SK-N-SH (cell line): ENCODE measurements at regions not wholly inside any gene's neighbourhood (a gene's known extent, or its start where the extent isn't known, plus 50 kb on each side); places are given as distances from the start of the nearest gene placed in this dataset.

Experiments used
- CTCF ChIP-seq: fragments of 200-600 bp; sonication (generic); IDR thresholded peaks from 2 replicates; pipeline ENCODE4 v1.6.1; 2017; ENCODE audit warnings: antibody characterized with exemption, mild to moderate bottlenecking, moderate library complexity
- EP300 ChIP-seq, 2 experiments: IDR thresholded peaks; 2 replicates each; pipeline versions ENCODE4 v1.4.0 to v1.6.1; 2012; ENCODE audit warnings: borderline replicate concordance in 1 of 2, low read depth in 1 of 2, low read length in 1 of 2
- EZH2phosphoT487 ChIP-seq: fragments of 200-600 bp; sonication (generic); IDR thresholded peaks from 2 replicates; pipeline ENCODE4 v1.6.1; 2017; ENCODE audit warnings: low read depth, mixed run types, mild to moderate bottlenecking, antibody characterized with exemption, moderate library complexity, borderline replicate concordance
- NRF1 ChIP-seq: IDR thresholded peaks from 2 replicates; pipeline ENCODE4 v1.6.1; 2012; ENCODE audit warnings: low read depth, mild to moderate bottlenecking, low read length
- POLR2AphosphoS5 ChIP-seq: IDR thresholded peaks from 2 replicates; pipeline ENCODE4 v1.6.1; 2012; ENCODE audit warnings: low read depth, low read length
- RAD21 ChIP-seq: IDR thresholded peaks from 2 replicates; pipeline ENCODE4 v1.6.1; 2012; ENCODE audit warnings: mild to moderate bottlenecking, low read length
- RCOR1 ChIP-seq: fragments of 150-350 bp; IDR thresholded peaks from 2 replicates; pipeline ENCODE4 v1.6.1; 2017; ENCODE audit warnings: antibody characterized with exemption, low read length
- REST ChIP-seq: IDR thresholded peaks from 2 replicates; pipeline ENCODE4 v1.6.1; 2012; ENCODE audit warnings: mild to moderate bottlenecking, low read depth, low read length, moderate library complexity
- RFX5 ChIP-seq: IDR thresholded peaks from 2 replicates; pipeline ENCODE4 v1.6.1; 2012; ENCODE audit warnings: mild to moderate bottlenecking, improper control_type of control experiment, low read length
- RXRA ChIP-seq: IDR thresholded peaks from 2 replicates; pipeline ENCODE4 v1.4.0; 2012; ENCODE audit warnings: low read depth, mild to moderate bottlenecking, borderline replicate concordance
- TAF1 ChIP-seq: IDR thresholded peaks from 2 replicates; pipeline ENCODE4 v1.6.1; 2012; ENCODE audit warnings: low read depth, mild to moderate bottlenecking, low read length, moderate library complexity, borderline replicate concordance
- YY1 ChIP-seq: IDR thresholded peaks from 2 replicates; pipeline ENCODE4 v1.4.0; 2012; ENCODE audit warnings: low read depth, mild to moderate bottlenecking

GRCh38 chr4:178273168-178273567 is 830.9 kb upstream of the AGA start:
- no peak for TF ChIP-seq CTCF
- no peak for TF ChIP-seq TAF1
- TF ChIP-seq EP300 (IDR thresholded peaks at IDR 0.05; ENCODE audit: borderline replicate concordance in 1 of 2, low read depth in 1 of 2, low read length in 1 of 2) = no peak
- no peak for TF ChIP-seq POLR2AphosphoS5
- no peak for TF ChIP-seq REST
- TF ChIP-seq RFX5 = no peak
- no peak for TF ChIP-seq YY1
- TF ChIP-seq EZH2phosphoT487 = no peak
- no peak for TF ChIP-seq NRF1
- no peak for TF ChIP-seq RAD21
- no peak for TF ChIP-seq RCOR1
- no peak for TF ChIP-seq RXRA
